GM21619 (cell line): ENCODE measurements at regions not wholly inside any gene's neighbourhood (a gene's known extent, or its start where the extent isn't known, plus 50 kb on each side); places are given as distances from the start of the nearest gene placed in this dataset.

Experiments used
- ATAC-seq: cut with Tn5 transposase; IDR thresholded peaks from one replicate; pipeline ENCODE4 v1.9.1; 2021; ENCODE audit not compliant: unreplicated experiment

GRCh38 chr7:25545124-25546008, 317.1 kb upstream of the NPVF start:
- no peak for ATAC-seq

- no peak for ATAC-seq
Observed at GRCh38 chr7:25546306-25546705, 318.0 kb upstream of the NPVF start.

- no peak for ATAC-seq
Observed at GRCh38 chr7:25549271-25549921, 321.1 kb upstream of the NPVF start.

GRCh38 chr7:25550149-25550548, 321.9 kb upstream of the NPVF start:
- no peak for ATAC-seq

- ATAC-seq: no peak
Observed at GRCh38 chr7:25552998-25553397, 324.7 kb upstream of the NPVF start.

DNA sequence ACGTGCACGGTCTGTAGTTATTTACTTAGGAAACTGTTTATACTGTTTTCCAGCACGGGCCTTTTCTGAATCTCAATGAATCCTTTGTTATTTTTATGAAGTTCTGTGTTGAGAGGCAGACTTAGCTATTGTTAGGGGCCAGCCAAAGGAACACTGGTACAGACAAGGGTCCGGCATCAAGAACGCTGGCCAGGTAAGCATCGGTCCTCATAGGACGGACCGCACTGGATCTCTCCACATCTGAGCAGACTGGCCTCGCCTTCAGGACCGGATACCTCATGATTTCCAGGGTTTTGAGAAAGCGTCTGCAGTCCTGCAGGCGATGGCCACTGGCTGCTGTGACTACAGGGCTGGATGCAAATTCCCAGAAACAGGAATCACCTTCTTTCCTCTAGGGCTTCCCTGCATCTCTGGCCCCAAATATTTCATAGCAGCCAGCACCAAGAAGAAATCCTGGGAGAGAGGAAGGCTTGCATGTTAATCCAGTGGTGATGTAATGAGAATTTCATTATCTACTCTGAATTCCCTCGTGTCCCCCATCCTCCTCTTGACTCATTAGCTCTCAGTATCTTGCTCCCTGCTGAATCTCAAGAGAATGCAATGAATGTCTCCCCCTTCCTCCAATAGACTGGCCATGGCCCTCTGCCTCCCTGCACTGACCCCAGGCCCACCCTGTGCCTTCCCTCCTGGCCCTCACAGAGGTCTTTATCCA, 325.4 kb upstream of the NPVF start:
- ATAC-seq: no peak

GRCh38 chr7:25557379-25557917, 329.2 kb upstream of the NPVF start:
- no peak for ATAC-seq

DNA sequence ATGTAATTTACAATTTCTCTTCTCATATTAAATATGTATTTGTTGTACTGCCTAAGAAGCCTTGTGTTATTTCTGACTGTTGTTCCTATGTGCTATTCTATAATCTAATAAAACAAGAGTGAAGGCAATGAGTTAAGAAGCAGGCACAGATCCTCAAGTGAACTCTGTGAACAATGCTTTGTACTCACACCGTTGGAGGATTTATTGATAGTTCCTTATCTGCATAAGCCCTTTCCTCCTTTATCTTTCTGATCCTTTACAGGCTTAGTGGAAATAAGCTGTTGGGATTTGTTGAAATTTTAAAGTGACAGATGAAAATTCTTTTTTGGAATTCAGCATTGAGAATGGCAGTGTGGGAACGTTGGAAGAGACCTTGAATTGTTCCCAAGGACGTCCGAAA, 329.6 kb upstream of the NPVF start:
- no peak for ATAC-seq

DNA sequence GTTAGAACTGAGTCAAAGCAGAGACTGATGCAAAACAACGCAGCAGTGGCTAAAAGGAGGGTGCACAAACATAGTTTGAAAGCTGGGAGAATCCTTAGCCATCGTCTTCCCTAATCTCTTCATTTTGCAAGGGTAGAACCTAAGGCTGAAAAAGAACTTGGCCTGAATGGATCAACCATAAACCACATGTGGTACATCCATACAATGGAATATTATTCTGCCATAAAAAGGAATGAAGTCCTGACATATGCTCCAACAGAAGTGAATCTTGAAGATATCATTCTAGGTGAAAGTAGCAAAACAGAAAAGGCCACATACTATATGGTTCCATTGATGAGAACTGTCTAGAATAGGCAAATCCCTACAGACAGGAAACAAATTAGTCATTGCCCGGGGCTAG, 330.3 kb upstream of the NPVF start:
- ATAC-seq: no peak

DNA sequence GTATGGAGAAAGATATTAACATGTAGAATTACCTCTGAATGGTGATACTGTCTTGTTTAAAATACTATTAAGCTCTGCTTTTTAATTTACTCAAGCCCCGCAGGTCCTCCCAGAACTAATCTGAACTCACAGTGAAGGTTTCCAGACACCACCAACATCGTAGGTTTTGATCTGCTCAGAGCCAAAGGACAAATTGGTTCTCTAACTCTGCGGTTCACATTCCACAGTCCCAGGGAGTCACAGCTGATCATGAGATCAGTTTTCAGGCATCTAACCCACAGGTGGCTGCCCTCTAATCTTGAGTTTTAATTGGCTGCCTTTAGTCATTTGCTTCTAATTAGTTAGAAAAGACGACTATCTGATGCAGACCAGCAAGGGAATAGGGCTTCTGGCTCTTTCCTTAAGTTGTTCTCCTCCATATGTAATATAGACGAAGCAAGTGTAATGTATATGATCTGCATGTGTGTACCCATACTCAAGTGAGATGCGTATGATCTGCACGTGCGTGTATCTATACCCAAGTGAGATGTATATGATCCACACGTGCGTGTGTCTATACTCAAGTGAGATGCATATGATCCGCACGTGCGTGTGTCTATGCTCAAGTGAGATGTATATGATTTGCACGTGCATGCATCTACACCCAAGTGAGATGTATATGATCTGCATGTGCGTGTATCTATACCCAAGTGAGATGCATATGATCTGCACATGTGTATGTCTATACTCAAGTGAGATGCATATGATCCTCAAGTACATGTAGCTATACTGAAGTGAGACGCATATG, 331.5 kb upstream of the NPVF start:
- ATAC-seq: no peak

- no peak for ATAC-seq
Observed at GRCh38 chr7:25562673-25563182, 334.4 kb upstream of the NPVF start.

DNA sequence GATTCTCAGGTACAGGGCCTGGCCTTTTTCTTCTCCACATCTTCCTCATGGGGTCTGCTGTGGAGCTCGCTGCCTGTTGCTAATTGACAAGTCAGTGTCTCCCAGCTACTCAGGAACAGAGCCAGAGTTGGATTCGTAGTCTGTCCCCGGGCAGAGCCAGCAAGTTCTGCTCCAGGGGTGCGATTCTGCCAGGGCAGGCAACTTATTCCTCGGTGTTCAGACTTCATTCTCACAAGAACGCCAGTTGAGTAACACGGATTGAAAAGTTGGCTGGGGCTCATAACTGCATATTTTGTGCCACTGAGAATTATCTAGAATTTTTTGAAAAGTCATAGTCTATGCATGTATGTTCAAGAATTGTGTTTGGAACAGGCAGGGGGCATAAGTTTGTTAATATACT, 336.7 kb upstream of the NPVF start:
- ATAC-seq: no peak

DNA sequence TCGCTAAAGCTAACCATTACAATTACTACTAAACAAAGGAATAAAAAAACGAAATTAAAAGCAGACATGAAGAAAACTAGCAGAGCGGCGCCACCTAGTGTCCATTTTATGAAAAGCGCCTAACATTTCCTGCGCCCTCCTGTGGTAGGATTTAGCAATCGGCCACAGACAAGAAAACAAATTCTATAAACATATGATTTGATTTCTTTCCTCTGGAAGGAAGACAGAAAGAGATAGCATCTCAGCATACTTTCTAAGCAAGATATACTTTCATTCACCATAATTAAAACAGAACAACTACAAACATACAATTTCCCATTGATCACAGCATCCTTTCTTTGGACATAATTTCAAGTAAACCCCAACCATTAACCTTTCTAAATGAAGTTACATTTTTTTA, 337.7 kb upstream of the NPVF start:
- no peak for ATAC-seq

DNA sequence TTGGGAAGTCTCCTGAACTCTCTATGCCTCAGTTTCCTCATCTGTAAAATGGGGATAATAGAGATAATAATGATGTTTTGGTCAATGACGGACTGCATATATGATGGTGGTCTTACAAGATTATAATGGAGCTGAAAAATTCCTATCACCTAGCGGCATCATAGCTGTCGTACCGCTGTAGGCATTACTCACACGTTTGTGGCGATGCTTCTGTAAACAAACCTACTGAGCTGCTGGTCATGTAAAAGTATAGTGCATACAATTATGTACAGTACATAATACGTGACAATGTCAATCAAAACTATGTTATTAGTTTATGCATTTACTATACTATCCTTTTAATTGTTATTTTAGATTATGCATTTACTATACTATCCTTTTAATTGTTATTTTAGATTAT, 339.1 kb upstream of the NPVF start:
- ATAC-seq: no peak

DNA sequence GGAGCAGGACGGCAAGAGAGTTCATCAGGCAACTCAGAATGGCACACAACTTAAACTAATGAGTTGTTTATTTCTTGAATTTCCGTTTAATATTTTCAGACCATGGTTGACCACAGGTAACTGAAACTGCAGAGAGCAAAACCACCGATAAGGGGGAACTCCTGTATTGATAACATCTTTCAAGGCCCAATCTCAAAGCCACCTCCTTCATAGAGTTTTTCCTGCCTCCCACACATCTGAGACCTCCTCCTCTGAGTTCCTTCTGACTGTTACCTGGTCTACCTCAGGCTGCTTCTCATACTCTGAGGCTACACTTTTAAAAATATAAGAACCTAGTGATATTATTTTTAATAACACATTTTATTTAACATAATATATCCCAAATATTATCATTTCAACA, 341.5 kb upstream of the NPVF start:
- ATAC-seq: no peak

- ATAC-seq: no peak
Observed at GRCh38 chr7:25572423-25572822, 344.1 kb upstream of the NPVF start.

DNA sequence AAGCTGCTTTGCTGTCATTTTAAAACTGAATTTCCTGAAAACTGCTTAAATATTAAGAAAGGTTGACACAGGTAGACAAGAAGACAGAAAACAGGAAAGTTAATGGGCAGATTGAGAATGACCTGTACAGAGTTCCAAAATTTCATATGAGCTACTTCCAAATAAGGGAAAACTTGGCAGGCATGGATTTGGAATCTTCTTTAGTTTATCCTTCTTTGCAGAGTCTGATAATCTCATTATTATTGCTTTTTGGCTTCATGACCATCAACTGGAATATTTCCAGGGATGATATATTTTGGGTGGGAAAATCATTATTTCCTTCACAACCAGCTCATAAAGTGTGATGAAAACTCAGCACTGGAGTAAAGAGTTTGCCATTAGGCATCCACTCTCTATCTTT, 346.5 kb upstream of the NPVF start:
- no peak for ATAC-seq

- ATAC-seq: no peak
Observed at GRCh38 chr7:25575634-25576033, 347.3 kb upstream of the NPVF start.

- ATAC-seq: no peak
Observed at GRCh38 chr7:25578991-25579777, 350.9 kb upstream of the NPVF start.

- no peak for ATAC-seq
Observed at GRCh38 chr7:25579778-25580075, 351.4 kb upstream of the NPVF start.
